HG02678 (cell line): ENCODE measurements at regions not wholly inside any gene's neighbourhood (a gene's known extent, or its start where the extent isn't known, plus 50 kb on each side); places are given as distances from the start of the nearest gene placed in this dataset.
"Not testable (repeated sequence)": the region's sequence is repeated elsewhere in the genome, so short reads cannot be mapped to it uniquely, and the experiment has no call there.

ENCODE experiments used
- ATAC-seq: cut with Tn5 transposase; IDR thresholded peaks from one replicate; pipeline ENCODE4 v1.9.1; 2021; ENCODE audit warnings: mild to moderate bottlenecking, moderate library complexity; ENCODE audit not compliant: unreplicated experiment

DNA sequence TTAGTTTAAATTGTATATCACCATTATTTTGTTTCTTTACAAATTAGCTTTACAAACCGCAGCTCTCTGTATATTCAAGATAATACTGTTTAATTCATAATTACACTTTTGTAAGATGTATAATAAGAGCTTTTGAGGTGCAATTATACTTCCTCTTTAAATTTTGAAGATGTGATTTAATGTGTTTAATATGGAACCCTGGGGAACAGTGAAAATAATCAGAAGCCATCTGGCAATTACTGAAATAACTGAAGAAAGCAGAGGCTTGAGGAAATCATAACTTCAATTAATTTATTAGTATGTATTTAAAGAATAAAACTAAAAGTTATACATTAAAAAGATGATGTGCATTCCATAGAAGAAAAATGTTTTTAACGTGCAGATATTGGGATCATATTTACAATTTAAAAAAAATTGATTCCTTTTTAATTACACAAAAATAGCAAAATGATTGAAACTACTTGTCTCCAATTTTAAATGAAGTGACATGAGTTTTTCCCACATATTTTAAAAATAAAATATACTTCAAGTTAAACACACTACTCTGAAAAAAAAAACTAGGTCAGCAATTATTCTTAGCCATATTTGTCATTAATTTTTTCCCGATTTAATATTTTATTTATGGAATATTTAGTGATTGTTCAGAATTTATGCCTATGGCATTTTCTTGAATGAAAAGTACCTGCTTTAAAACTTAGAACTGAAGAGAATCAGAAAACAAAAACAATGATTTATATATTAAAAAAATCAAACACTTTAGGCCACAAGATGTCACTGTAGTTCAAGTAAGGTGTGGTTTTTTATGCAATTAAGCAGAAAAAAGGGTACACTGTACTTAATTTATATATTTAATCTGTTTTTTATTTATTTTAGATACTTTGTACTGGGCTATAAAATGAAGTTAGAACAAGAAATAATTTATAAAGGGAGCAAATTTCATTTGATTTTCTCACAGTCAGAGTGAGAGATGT lies 942.7 kb upstream of the NDST4 start:
- ATAC-seq, result no peak

GRCh38 chr4:116027311-116027710 lies 913.9 kb upstream of the NDST4 start:
- no peak for ATAC-seq

- no peak for ATAC-seq
Measured at GRCh38 chr4:116024954-116025708, 911.7 kb upstream of the NDST4 start.

DNA sequence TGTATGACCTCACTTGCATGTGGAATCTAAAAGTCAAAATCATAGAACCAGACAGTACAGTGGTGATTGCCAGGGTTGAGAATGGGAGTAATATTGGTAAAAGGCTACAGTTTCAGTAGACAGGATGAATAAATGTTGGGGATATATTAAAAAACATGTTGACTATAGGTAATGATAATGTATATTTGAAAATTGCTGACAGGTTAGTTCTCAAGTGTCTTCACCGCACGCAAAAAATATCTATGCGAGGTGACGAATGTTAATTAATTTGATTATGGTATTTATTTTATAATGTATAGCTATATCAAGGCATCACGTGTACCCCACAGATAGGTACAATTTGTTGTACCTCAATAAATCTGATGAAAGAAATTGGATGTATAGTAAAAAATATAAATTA lies 909.6 kb upstream of the NDST4 start:
- ATAC-seq, result no peak

- no peak for ATAC-seq
Measured at GRCh38 chr4:116020141-116020722, 906.8 kb upstream of the NDST4 start.

DNA sequence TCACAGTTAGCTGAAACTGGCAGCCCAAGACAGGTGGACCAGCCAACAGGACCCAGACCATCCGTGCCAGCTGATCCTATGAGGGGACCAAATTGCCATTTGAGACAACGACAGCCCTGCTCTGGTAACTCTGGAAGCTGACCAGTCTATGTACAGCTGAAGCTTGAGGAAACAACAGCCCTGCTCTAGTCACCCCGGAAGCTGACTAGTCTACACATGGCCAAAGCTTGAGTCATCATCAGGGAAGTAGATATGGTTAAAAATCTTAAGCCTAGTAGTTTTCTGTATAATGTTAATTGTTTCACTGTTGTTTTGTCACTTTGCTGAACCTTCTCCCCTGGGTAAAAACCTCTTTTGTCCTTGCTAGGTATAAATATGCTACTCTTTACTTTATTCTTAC lies 905.4 kb upstream of the NDST4 start:
- no peak for ATAC-seq

DNA sequence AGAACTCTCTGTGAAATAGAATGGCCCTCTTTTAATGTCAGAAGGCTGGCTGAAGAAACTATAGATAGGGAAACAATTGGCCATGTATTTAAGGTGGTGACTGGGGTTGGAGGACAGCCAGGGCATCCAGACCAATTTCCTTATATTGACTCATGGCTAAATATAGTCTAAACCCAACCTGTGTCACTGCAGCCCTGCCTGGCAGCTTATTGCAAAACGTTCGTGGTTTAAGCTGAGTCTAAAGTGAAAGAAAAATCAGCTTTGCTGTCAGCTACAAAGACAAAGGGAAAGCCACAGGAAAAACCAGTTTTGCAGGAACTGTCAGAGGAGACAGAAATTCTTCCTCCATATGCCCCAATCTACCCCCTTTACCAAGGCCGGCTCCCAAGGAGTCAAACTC lies 902.8 kb upstream of the NDST4 start:
- ATAC-seq, result no peak

DNA sequence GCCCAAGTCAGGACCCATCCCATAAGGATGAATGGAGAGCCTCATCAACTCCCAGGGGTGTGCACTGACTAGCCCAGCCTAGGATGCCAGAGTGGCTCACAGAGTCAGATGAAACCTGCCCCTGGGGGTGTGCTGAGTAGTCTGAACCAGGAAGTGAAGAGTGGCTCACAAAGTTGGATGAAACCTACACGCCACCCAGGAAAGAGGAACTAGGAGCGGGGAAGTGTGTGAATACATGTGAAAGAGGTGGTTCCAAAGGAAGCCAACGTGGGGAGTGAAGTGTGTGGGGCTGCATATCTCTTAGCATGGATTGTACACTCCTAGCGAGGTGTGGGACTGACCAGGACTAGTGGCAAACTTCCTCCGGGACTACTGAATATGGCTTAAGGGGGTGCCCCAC lies 902.1 kb upstream of the NDST4 start:
- no peak for ATAC-seq

GRCh38 chr4:116015062-116015461 lies 901.6 kb upstream of the NDST4 start:
- no peak for ATAC-seq

- no peak for ATAC-seq
Measured at GRCh38 chr4:116010923-116011322, 897.5 kb upstream of the NDST4 start.

- no peak for ATAC-seq
Measured at GRCh38 chr4:116005806-116006088, 892.3 kb upstream of the NDST4 start.

DNA sequence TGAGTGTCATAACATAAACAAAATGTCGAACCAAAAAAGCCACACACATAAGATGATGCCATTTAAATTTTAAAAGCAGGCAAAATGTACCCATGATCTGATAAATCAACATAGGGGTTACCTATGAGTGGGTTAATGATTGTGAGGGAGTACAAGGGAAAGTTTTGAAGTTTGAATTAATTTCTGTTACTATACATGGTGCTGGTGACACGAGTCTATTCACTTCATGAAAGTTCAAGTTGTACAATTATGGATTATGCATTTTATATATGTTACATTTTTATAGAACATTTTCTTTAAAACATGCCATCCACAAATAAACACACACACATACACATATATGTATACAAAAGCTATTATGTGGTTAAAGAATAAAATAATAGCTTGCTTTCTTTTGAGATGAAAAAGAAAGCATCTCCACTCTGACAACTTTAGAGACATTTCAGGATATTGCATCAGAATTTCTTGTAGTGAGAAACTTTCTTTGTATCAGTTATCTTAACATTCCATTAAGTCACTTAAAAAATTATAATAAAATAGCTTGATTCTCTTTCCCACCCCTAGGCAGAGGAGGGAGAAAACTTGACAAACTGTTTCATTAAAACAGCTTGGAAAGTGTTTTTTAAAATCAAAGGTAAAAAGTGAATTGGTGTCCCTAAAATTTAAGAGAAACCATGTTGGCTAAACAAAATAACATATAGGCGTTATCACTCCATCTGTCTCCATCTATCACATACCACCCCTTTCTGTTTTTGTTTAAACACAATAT lies 891.8 kb upstream of the NDST4 start:
- ATAC-seq, result no peak

- no peak for ATAC-seq
Measured at GRCh38 chr4:116001291-116001690, 887.9 kb upstream of the NDST4 start.

- no peak for ATAC-seq
Measured at GRCh38 chr4:115986573-115986972, 873.2 kb upstream of the NDST4 start.

DNA sequence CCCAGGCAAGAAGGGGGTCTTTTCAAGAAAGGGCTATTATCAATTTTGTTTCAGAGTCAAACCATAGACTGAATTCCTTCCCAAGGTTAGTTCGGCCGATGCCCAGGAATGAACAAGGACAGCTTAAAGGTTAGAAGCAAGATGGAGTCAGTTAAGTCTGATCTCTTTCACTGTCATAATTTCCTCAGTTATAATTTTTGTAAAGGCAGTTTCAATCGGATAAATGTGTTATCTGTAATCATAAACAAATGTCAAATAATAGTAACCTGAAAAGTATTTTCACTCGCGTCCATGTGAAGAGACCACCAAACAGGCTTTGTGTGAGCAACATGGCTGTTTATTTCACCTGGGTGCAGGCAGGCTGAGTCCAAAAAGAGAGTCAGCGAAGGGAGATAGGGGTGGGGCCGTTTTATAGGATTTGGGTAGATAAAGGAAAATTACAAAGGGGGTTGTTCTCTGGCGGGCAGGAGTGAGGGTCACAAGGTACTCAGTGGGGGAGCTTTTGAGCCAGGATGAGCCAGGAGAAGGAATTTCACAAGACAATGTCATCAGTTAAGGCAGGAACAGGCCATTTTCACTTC lies 862.1 kb upstream of the NDST4 start:
- not testable (repeated sequence) for ATAC-seq

- no peak for ATAC-seq
Measured at GRCh38 chr4:115973768-115974167, 860.3 kb upstream of the NDST4 start.

- ATAC-seq, result no peak
Measured at GRCh38 chr4:115972967-115973366, 859.5 kb upstream of the NDST4 start.

- no peak for ATAC-seq
Measured at GRCh38 chr4:115970859-115971258, 857.4 kb upstream of the NDST4 start.

DNA sequence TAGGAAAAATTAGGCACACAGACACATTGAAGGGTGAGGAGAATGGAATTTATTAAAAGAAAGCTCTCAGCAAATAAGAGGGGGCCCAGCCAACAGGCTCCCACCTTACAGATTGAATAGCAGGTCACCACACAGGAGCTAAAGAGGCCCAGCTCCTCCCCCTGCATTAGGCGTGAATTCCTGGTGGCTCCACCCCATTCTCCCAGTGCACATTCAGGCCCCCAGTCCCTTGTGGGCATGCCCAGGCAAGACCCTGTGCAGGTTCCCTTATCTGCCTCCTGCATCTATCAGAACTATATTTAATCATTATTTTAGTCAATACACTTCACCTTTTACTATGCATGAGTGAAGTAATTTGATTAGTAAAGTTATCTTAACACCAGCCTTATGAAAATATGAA lies 856.3 kb upstream of the NDST4 start:
- ATAC-seq, result no peak

GRCh38 chr4:115965588-115965987 lies 852.2 kb upstream of the NDST4 start:
- ATAC-seq, result no peak
